Endothelial cell of umbilical vein (primary cell): ENCODE measurements at regions not wholly inside any gene's neighbourhood (a gene's known extent, or its start where the extent isn't known, plus 50 kb on each side); places are given as distances from the start of the nearest gene placed in this dataset.

Experiments
- EZH2 ChIP-seq: IDR thresholded peaks from 2 replicates; pipeline ENCODE4 v1.6.1; 2012; ENCODE audit warnings: borderline replicate concordance, low read depth, mild to moderate bottlenecking, moderate library complexity, low read length, inconsistent platforms; ENCODE audit not compliant: severe bottlenecking
- GATA2 ChIP-seq: IDR thresholded peaks from 2 replicates; pipeline ENCODE4 v1.7.0; 2011; ENCODE audit warnings: low read depth, mild to moderate bottlenecking, moderate library complexity, mixed read lengths, low read length; ENCODE audit not compliant: insufficient read length, insufficient read depth
- POLR2A ChIP-seq: IDR thresholded peaks from 2 replicates; pipeline ENCODE4 v1.6.1; 2012; ENCODE audit warnings: low read depth, mild to moderate bottlenecking, control low read depth, low read length
- POLR2AphosphoS5 ChIP-seq: IDR thresholded peaks from 2 replicates; pipeline ENCODE4 v1.6.1; 2012; ENCODE audit warnings: low read depth, mild to moderate bottlenecking, control low read depth, low read length, moderate library complexity; ENCODE audit not compliant: insufficient read depth
- TF ChIP-seq, protein P1 (sequence below), 2 donors: IDR thresholded peaks; 1 replicate in 1 of 2; 2 replicates in 1 of 2; pipeline ENCODE4 v1.5.1; 2011; ENCODE audit warnings: low read length in 2 of 2, mild to moderate bottlenecking in 2 of 2, moderate library complexity in 2 of 2, control low read depth in 1 of 2, inconsistent platforms in 1 of 2, low read depth in 1 of 2; ENCODE audit not compliant: insufficient read depth in 1 of 2; ENCODE audit errors: extremely low read depth in 1 of 2
- TF ChIP-seq, protein P2 (sequence below): IDR thresholded peaks from 2 replicates; pipeline ENCODE4 v1.6.1; 2011; ENCODE audit not compliant: insufficient read depth, insufficient read length

GRCh38 chr3:28923994-28924393, 356.9 kb upstream of the RBMS3 start:
- TF ChIP-seq, protein P1, sequence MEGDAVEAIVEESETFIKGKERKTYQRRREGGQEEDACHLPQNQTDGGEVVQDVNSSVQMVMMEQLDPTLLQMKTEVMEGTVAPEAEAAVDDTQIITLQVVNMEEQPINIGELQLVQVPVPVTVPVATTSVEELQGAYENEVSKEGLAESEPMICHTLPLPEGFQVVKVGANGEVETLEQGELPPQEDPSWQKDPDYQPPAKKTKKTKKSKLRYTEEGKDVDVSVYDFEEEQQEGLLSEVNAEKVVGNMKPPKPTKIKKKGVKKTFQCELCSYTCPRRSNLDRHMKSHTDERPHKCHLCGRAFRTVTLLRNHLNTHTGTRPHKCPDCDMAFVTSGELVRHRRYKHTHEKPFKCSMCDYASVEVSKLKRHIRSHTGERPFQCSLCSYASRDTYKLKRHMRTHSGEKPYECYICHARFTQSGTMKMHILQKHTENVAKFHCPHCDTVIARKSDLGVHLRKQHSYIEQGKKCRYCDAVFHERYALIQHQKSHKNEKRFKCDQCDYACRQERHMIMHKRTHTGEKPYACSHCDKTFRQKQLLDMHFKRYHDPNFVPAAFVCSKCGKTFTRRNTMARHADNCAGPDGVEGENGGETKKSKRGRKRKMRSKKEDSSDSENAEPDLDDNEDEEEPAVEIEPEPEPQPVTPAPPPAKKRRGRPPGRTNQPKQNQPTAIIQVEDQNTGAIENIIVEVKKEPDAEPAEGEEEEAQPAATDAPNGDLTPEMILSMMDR (IDR thresholded peaks at IDR 0.05; ENCODE audit: extremely low read depth in 1 of 2, insufficient read depth in 1 of 2, low read depth in 1 of 2, low read length in 2 of 2) = no peak
- TF ChIP-seq POLR2A = no peak
- TF ChIP-seq POLR2AphosphoS5 = no peak
- TF ChIP-seq GATA2 = no peak
- no peak for TF ChIP-seq EZH2
- TF ChIP-seq, protein P2, sequence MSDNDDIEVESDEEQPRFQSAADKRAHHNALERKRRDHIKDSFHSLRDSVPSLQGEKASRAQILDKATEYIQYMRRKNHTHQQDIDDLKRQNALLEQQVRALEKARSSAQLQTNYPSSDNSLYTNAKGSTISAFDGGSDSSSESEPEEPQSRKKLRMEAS = no peak
